GM21360 (cell line): ENCODE measurements at regions not wholly inside any gene's neighbourhood (a gene's known extent, or its start where the extent isn't known, plus 50 kb on each side); places are given as distances from the start of the nearest gene placed in this dataset.

Experiments used
- ATAC-seq: cut with Tn5 transposase; IDR thresholded peaks from one replicate; pipeline ENCODE4 v1.9.1; 2021; ENCODE audit warnings: mild to moderate bottlenecking, moderate library complexity; ENCODE audit not compliant: unreplicated experiment

DNA sequence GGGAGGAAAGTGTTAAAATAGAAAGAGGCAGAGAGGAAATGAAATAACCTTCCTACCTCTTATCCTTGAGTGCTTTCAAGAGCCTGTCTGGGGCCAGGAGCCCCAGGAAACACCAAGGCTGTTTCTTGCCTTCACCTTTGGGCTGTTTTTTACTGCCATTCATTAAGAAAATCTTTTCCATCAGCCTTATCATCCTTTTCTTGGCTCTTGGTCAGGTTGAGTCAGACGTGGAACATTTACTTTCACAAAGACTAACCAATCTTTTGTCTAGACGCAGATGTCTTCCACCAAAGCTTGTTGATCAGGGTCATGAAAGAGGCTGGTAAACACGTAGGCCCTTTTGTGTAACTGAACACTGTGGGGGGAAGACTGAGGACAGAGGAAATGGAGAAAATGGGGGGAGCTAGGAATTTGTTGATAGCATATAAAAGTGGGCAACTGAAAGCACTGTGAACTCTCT is 151.0 kb upstream of the THBS1 start:
- ATAC-seq, result no peak

DNA sequence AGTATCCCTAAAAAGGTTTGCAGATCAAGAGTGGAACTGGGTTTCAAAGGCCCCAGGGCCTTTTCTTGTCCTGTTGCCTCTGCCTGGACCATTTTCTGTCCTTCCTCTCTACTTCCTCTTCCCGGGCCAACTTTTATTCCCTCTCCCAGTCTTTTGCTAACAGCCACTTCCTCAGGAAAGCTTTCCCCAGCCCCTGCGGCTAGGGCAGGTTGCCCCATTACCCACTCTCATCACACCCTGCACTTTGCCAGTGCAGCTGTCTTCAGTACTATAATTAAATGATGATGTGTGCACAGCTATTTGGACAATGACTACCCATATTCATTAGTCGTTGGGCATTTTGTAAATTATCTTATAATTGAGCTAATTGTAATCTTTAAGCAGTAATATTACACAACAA is 150.5 kb upstream of the THBS1 start:
- ATAC-seq, result no peak

DNA sequence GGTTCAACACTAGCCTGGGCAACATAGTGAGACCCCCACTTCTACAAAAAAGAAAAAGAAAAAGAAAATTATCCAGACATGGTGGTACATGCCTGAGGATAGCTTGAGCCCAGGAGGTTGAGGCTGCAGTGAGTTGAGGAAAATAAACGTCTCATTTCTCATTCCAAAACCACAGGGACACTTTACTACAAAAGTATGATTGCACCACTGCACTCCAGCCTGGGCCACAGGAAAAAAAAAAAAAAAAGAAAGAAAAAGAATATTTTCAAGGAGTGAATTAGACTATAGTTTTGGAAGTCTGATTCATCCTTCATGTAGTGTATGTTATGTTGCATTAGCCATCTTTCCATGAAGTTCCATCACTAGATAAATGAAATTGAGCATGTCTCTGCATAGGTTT is 149.5 kb upstream of the THBS1 start:
- ATAC-seq, result no peak

DNA sequence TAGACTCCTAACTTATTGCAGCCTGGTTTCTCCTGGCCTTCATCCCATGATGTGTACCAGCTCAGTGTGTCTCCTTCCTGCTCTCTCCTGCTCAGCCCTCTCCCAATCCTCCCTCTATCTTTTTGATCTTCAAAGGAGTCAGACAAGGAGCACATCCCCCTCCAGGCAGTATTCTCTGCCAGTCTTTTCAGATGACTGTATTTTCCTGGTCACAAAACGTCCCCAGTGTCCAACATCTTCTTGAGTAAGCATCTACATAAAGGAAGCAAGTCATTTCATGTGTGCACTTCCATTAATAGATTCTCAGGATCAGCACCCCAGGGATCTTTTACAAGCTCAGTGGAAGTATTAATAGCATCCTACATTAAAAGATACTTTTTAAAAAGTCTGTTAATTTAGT is 148.9 kb upstream of the THBS1 start:
- no peak for ATAC-seq

DNA sequence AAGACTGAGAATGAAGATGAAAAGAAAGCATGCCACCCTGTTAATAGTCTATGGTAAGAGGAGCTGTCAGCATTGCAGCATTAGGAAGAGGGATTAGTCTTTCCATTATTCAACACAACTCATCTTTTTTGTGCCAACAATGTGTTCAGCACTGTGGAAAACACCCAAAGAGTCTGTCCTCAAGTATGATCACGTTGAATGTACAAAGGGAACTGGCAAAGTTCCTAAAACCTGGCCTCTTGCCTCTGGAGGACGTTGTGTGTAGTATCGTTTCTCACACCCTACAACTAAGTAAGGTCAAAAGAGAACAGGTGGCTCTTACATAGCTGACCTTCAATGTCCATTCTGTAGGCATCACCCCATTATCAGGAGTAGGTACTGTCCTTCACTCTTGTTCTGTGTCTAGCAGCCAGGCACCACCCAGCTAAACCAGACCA is 147.9 kb upstream of the THBS1 start:
- ATAC-seq, result no peak

DNA sequence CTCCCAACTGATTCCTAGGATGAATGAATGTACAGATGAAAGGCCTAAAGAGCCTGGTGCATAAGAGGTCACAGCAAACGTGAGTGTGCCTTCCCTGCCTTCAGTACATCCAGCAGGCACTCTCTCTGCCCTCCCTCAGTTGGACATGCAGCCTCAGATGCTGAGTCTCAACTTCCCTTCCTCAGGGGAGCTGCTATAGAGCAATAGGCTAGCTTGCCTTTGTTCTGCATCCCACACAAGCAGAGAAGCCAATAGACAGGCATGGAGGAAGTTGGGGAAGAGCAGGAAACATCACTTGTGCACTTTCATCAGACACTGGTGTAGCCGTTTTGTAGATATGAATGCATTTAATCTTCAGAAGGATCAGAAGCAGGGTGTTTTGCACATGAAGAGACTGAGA is 147.5 kb upstream of the THBS1 start:
- no peak for ATAC-seq

DNA sequence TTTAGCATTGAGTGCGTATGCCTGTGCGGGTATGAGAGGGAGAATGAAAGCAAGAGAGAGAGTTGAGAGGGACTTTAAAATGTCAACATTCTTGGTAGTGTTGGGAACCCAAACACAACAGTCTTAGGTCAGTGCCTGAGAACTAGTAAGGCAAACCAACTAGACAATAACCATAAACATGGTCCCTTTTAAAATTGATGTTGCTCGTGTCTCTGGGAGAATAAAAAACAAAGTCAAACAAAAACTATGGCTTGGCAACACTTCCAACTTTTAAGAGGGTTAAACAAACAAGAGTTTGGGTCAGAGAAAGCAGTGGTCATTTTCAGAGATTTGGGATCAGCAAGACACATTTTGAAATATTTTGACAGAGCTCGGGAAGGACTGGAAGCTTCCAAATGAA is 146.7 kb upstream of the THBS1 start:
- ATAC-seq, result no peak

DNA sequence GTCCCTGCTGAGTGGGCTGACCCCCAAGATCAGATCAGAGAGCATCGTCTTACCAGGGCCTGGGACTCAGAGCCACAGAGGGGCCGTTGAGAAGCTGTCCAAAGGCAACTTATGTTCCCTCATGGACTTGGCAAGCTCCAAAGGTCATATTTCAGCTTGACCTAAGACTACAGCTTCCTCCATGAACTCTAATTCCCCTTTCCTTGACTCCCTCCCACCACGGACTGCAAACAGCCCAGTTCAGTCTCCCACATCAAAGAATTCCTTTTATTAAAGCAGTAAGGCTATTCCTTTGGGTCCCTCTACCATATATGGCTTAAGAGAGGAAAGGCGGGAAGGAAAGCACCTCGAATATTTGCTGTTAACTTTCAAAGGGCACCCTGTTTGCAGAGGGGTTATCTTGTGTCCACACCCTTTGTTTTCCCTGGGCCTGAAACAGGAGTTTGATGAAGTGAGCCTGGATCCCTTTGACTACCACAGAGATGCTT is 146.1 kb upstream of the THBS1 start:
- ATAC-seq, result no peak

DNA sequence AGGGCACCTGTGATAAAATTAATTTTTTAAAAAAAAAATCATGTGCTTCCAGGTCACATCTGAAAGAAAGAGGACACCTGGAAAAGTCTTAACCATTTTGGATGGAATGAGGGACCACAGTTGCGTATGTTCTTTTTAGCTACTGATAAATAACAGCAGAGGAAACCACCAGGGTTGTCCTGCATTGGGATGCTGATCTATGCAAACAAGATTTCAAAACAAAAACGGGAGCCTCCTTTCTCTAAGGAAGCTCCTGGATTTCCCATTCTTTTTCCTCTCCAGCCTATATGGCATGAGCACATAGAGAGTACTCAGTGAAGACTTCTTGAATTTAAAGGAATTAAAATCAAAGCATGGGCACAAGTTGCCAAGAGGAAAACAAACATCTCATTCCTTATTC is 145.6 kb upstream of the THBS1 start:
- no peak for ATAC-seq

DNA sequence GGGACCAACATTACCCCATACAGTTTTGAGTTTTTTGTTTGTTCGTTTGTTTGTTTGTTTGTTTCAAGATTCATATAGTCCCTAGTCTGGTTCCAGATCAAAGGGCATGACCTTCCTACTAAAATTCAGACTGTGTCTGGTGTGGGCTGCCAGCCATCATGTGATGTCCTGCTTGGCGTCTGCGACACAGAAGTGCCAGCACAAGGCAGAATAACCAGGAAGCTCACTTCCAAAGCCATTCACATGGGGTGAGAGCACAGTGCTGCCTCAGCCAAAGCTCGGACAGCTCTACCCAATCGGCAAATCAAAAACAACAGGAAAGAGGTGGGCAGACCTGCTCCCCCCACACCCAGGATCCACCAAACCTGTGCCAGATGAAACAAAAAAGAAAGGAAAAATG is 142.6 kb upstream of the THBS1 start:
- ATAC-seq, result no peak

DNA sequence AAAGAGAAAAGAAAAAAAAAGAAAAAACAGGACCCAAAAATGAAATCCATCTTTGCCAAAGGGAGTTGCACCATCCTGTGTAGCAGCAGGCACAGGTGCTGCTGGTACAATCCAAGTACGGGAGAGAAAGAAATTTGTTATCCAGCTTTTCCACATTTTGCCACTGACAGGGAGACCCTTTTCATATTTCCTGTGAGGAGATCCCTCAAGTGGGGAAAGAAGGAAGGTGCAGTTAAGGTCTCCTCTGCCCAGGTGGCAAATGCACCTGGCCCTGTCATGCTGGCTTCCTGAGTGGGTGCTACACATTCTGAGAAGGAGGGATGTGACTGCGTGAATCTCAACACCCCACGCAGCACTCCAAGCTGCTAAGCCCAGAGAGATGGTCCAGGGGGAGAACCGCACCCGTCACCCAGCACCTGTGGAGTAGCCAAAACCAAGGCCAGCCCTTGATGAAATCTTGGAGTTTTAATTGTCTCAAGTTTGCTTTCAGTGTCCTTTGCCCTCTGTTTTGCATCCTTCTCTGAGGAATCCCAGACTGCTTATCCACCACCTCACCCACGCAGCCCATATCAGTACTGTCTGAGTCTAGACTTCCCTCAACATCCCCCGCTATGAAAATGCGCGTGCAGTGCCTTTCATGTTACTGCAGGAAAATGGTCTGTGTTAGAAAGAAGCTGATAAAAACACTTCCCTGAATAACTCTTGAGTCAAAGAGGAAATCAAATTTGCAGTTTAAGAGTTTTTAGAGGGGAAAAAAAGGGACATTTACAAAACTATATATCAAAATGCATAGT is 141.9 kb upstream of the THBS1 start:
- ATAC-seq, result no peak

DNA sequence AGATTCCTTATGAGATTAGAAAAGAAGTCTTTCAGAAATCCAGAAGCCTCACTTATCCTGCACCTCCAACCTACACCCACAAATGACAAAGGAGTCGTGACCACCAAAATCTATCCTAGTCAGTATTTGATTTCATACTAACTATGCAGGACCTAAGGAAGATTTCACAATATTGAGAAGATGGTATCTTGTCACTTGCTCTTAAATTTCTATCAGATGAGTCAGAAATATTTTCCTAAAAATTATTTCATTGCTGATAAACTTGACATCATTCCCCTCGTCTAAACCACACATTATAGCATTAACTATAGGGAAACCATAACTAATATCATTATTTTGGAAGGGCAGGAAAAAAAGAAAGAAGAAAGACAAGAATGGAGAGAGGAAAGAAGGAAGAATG is 138.0 kb upstream of the THBS1 start:
- ATAC-seq, result no peak

DNA sequence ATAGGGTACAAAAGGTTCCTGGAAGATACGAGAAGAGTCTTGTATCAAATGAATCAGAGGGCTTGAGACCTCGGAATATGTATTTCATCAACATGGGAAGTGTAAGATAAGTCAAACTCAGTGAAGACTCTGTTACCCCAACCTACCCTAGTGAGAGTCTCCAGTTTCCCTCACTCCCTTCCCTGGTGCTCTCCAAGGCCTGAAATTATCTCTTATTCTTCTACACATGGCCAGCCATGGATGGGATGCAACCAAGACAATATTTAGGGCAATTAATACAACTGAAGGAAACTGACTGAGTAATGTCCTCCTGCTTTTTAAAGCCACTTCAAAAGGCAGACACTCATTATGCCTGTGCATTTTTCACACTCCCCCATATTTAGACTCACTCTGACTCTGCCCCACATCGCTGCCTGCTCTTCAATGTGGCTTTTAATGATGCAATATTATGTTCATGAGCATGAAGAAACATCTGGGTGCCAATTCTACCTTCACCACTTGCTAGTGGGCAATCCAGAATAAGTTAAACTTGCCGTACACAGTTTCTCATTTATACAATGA is 137.1 kb upstream of the THBS1 start:
- ATAC-seq, result no peak

DNA sequence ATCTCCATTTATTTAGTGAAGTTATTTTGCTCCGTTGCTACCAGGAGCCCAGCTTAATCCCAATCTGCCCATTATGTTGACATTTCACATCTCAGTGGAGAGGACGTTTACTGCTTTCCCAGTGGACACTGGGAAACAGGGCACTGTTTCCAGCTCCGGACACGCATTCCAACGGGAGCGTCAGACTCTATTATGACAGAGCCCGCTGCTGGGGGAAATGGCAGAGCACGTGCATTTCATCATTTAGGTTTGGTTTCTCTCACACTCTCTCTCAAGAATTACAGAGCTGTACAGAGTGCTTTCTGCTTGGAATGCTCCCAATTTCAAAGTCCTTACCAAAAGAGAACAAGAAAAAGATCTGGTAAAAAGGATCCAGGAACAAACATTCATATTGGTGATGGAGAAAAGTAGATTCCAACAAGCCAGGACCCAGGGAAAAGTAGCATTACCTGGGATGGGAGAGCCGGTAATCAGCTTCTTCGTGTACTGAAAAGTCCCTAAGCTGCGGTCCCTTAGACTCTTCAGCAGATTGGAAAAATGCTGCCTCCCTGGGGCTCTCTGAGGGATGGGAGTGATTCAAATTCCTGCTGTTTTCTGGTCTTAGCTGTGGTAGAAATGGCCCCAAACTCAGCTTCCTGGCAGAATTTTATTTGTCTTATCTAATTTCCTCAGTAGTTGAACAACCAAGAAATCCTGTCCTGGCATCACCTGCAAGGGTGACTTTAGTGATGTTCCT is 136.0 kb upstream of the THBS1 start:
- ATAC-seq, result no peak

DNA sequence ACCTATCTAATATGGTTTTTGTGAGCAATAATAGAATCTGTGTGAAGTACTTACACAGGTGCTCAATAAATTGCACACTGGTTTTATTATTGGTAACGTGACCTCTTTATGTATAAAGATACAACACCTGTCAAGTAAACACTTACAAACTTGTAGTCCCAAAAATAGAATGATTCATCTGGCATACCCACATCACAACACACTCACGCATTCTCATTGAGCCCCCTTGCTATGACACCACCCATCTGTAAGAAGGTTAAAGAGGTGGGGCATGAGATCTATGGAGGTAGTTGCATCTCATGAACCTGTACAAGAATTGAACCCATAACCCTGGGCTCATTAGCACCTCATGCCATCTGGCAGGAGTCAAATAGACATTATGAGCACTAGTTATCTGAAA is 134.9 kb upstream of the THBS1 start:
- no peak for ATAC-seq

DNA sequence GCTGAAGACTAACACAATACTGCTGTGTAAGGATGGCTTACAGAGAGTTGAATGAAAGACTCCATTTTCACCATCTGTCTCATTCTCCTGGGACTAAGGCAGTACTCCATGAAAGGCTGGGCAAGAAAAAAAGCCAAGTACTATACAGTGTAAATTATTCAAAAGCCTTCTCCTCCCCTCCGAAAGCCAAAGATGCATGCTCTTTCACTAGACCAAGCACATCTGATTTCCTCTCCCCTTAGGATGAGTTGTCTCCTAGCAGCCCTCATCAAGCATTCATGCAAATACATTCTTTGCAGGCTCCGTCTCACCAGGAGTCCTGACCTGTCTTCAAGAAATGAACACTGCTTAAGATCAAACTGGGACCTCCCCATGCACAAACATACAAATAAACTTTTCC is 133.5 kb upstream of the THBS1 start:
- ATAC-seq, result no peak

DNA sequence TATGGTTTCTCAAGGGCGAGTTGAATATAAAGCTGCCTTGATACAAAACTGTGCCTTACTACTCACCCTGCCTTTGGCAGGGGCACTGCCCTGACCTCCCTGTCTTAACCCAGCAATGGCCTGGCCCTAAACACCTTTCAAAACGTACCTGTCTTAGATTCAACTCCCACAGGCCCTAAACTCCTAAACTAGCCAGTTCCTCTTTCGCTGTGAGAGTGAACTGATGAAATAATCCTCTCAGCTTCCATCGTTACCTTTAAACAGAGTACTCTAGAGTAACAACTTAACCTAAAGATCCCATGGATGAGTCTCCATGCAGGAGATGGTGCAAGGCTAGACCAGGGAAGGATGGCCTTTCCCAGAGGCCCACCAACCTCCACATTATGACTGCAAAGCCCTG is 133.0 kb upstream of the THBS1 start:
- no peak for ATAC-seq

DNA sequence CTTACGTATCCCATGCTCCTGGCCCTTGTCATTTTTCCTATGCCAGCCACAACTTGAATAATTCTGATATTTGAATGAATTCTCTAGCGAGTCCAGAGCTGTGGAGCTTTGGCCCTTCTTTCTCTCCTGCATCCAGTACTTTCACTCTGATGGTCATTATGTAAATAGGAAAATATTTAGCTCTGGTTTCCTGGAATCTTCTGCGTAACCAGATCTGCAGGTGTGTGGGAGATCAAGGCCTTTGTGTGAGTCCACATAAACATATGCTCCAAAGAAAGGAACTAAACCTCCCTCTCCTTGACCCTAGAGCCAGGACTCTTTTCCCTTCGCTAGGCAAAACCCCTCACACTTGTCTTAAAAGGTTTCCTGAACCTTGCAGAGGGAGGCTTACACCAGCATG is 132.5 kb upstream of the THBS1 start:
- ATAC-seq, result no peak

DNA sequence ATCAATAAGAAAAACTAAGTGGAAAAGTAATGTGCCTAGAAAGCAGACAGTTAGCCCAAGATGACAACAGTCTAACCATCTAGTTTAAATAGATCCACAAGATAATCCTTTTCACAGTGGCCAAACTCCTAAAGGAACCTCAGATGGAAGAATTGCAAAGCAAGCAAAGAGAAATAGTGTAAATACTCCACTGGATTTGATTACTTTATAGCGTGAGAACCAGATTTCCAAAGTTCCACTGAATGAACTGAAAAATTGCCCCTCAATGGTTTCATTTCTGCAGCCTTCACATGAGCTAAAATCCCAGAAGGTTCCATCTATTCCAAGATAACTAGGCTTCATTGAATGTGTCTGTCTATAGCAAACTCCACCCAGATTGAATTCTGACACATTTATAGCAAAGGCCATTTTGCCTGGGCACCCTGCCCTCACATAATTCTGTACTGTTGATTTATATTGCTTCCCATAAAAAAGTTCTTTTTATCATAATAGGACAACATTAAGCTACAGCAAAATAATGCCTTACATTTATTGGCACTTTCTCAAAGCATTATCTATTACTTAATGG is 129.7 kb upstream of the THBS1 start:
- no peak for ATAC-seq

DNA sequence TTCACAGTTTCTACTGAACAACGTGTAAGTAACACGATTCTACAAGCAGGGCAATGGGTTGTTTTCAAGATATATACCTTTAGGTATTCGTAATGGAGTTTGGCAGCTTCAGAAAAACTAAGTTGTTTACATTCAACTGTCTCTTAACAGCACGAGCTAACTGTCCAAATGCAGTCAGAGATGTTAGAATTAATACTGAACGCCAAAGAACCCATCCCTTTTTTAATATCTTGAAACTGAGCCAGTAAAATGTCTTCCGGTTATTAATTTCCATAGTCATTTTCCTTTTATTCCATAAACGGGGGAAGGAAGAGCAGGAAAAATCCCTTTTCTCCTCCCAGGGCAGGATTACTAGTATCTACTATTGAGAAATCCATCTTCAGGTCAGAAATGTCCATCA is 129.0 kb upstream of the THBS1 start:
- ATAC-seq, result no peak

DNA sequence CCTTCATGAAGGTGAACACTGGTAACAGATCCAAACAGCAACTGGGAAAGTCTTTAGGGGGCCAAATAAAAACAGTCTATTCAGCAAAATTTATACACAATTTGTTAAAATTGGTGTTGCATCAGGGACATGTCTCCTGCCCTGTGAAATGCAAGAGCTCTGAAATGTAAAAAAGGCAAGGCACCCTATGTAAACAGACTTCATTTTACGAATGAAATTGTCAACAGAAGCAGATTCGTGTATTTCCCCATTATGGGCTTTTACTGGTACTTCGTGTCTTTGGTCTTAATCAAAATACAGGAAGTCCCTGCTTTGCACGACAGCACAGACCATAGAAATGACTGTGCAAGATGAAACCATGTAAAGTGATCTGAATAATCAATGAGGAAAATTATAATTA is 127.3 kb upstream of the THBS1 start:
- ATAC-seq, result peak; percentile 82
